K562 (cell line): ENCODE measurements at regions not wholly inside any gene's neighbourhood (a gene's known extent, or its start where the extent isn't known, plus 50 kb on each side); places are given as distances from the start of the nearest gene placed in this dataset.

Experiments used
- EP300 ChIP-seq: IDR thresholded peaks from 2 replicates; pipeline ENCODE4 v1.6.1; 2012; ENCODE audit warnings: low read length, improper control_type of control experiment
- PYGO2 ChIP-seq: fragments of 450-650 bp; IDR thresholded peaks from 2 replicates; pipeline ENCODE4 v1.6.1; 2016; ENCODE audit warnings: mild to moderate bottlenecking, missing genetic modification characterization, moderate library complexity, missing compliant biosample characterization
- ZNF384 ChIP-seq: IDR thresholded peaks from 2 replicates; pipeline ENCODE4 v1.6.1; 2012; ENCODE audit warnings: low read depth, low read length, improper control_type of control experiment
- ZNF583 ChIP-seq: fragments of 250-450 bp; sonication (Bioruptor Pico); IDR thresholded peaks from 2 replicates; pipeline ENCODE4 v1.4.0; 2020
- TF ChIP-seq, protein P1 (sequence below), 2 experiments: IDR thresholded peaks in 1 of 2; conservative IDR thresholded peaks in 1 of 2; 2 replicates each; pipeline ENCODE4 v1.6.1; 2016; ENCODE audit warnings: low read depth in 2 of 2, mild to moderate bottlenecking in 1 of 2, missing compliant biosample characterization in 1 of 2, missing genetic modification characterization in 1 of 2, moderate library complexity in 1 of 2
- TF ChIP-seq, protein P2 (sequence below): fragments of 450-650 bp; IDR thresholded peaks from 2 replicates; pipeline ENCODE4 v1.6.1; 2016; ENCODE audit warnings: mild to moderate bottlenecking, moderate library complexity

DNA sequence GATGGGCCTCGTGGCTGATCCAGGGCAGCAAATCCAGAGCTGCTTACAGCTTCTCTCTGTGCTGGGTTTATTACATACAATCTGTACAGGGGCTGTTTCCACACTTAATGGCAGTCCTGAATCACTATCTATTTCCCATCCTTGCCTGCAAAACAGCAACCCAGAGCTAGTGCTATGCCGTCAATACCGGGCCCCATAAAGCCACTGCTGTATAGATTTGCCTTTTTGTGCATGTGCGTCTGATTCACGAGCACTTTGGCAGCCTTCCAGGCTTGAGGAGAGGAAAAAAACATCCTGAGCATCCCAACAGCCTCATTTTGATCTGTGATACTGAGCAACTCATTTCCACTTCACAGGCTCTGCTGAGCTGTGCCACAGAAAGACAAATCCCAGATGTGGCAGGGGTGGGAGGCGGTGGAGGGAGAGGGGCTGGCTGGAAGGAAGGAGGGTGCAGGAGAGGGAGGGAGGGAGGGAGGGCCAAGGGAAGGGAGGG, 65.2 kb upstream of the TARBP1 start (continued):
- TF ChIP-seq, protein P1, sequence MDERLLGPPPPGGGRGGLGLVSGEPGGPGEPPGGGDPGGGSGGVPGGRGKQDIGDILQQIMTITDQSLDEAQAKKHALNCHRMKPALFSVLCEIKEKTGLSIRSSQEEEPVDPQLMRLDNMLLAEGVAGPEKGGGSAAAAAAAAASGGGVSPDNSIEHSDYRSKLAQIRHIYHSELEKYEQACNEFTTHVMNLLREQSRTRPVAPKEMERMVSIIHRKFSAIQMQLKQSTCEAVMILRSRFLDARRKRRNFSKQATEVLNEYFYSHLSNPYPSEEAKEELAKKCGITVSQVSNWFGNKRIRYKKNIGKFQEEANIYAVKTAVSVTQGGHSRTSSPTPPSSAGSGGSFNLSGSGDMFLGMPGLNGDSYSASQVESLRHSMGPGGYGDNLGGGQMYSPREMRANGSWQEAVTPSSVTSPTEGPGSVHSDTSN (CRISPR knock-in tag; IDR thresholded peaks at IDR 0.05; ENCODE audit: low read depth) = no peak
- TF ChIP-seq, protein P1 (tag; conservative IDR thresholded peaks at IDR 0.05; ENCODE audit: low read depth) = no peak
- TF ChIP-seq, protein P2, sequence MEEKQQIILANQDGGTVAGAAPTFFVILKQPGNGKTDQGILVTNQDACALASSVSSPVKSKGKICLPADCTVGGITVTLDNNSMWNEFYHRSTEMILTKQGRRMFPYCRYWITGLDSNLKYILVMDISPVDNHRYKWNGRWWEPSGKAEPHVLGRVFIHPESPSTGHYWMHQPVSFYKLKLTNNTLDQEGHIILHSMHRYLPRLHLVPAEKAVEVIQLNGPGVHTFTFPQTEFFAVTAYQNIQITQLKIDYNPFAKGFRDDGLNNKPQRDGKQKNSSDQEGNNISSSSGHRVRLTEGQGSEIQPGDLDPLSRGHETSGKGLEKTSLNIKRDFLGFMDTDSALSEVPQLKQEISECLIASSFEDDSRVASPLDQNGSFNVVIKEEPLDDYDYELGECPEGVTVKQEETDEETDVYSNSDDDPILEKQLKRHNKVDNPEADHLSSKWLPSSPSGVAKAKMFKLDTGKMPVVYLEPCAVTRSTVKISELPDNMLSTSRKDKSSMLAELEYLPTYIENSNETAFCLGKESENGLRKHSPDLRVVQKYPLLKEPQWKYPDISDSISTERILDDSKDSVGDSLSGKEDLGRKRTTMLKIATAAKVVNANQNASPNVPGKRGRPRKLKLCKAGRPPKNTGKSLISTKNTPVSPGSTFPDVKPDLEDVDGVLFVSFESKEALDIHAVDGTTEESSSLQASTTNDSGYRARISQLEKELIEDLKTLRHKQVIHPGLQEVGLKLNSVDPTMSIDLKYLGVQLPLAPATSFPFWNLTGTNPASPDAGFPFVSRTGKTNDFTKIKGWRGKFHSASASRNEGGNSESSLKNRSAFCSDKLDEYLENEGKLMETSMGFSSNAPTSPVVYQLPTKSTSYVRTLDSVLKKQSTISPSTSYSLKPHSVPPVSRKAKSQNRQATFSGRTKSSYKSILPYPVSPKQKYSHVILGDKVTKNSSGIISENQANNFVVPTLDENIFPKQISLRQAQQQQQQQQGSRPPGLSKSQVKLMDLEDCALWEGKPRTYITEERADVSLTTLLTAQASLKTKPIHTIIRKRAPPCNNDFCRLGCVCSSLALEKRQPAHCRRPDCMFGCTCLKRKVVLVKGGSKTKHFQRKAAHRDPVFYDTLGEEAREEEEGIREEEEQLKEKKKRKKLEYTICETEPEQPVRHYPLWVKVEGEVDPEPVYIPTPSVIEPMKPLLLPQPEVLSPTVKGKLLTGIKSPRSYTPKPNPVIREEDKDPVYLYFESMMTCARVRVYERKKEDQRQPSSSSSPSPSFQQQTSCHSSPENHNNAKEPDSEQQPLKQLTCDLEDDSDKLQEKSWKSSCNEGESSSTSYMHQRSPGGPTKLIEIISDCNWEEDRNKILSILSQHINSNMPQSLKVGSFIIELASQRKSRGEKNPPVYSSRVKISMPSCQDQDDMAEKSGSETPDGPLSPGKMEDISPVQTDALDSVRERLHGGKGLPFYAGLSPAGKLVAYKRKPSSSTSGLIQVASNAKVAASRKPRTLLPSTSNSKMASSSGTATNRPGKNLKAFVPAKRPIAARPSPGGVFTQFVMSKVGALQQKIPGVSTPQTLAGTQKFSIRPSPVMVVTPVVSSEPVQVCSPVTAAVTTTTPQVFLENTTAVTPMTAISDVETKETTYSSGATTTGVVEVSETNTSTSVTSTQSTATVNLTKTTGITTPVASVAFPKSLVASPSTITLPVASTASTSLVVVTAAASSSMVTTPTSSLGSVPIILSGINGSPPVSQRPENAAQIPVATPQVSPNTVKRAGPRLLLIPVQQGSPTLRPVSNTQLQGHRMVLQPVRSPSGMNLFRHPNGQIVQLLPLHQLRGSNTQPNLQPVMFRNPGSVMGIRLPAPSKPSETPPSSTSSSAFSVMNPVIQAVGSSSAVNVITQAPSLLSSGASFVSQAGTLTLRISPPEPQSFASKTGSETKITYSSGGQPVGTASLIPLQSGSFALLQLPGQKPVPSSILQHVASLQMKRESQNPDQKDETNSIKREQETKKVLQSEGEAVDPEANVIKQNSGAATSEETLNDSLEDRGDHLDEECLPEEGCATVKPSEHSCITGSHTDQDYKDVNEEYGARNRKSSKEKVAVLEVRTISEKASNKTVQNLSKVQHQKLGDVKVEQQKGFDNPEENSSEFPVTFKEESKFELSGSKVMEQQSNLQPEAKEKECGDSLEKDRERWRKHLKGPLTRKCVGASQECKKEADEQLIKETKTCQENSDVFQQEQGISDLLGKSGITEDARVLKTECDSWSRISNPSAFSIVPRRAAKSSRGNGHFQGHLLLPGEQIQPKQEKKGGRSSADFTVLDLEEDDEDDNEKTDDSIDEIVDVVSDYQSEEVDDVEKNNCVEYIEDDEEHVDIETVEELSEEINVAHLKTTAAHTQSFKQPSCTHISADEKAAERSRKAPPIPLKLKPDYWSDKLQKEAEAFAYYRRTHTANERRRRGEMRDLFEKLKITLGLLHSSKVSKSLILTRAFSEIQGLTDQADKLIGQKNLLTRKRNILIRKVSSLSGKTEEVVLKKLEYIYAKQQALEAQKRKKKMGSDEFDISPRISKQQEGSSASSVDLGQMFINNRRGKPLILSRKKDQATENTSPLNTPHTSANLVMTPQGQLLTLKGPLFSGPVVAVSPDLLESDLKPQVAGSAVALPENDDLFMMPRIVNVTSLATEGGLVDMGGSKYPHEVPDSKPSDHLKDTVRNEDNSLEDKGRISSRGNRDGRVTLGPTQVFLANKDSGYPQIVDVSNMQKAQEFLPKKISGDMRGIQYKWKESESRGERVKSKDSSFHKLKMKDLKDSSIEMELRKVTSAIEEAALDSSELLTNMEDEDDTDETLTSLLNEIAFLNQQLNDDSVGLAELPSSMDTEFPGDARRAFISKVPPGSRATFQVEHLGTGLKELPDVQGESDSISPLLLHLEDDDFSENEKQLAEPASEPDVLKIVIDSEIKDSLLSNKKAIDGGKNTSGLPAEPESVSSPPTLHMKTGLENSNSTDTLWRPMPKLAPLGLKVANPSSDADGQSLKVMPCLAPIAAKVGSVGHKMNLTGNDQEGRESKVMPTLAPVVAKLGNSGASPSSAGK = peak; percentile 95
- peak; percentile 42; the same call in 1 of the 2 replicates for TF ChIP-seq PYGO2 (tag)
- TF ChIP-seq EP300 = peak; percentile 12; the same call in 1 of the 2 replicates
- peak; percentile 77 for TF ChIP-seq ZNF384
- peak; percentile 21; the same call in 1 of the 2 replicates for TF ChIP-seq ZNF583 (CRISPR knock-in tag)
